Ovary (tissue), 7 donors: ENCODE measurements at regions not wholly inside any gene's neighbourhood (a gene's known extent, or its start where the extent isn't known, plus 50 kb on each side); places are given as distances from the start of the nearest gene placed in this dataset.

Source experiments
- DNase-seq, 5 donors: peaks; one replicate each; pipeline ENCODE4 v3.0.0-alpha.2; 2019 to 2020
- H3K27ac ChIP-seq, 2 donors: fragments of 200-600 bp; one replicate each; pipeline versions ENCODE4 v1.5.1 to v1.8.0; 2019 to 2022
- H3K27me3 ChIP-seq: fragments of 200-600 bp; one replicate; pipeline ENCODE4 v1.8.0; 2022
- H3K36me3 ChIP-seq: fragments of 200-600 bp; sonication (generic); one replicate; pipeline ENCODE4 v1.5.1; 2019
- H3K4me1 ChIP-seq: one replicate; pipeline ENCODE4 v1.8.1; 2013; ENCODE audit warnings: mild to moderate bottlenecking, moderate library complexity; ENCODE audit not compliant: insufficient read depth
- H3K4me3 ChIP-seq: fragments of 200-600 bp; sonication (generic); one replicate; pipeline ENCODE4 v1.5.1; 2017
- H3K9me3 ChIP-seq, 2 donors: fragments of 200-600 bp in 1 of 2; sonication (generic) in 1 of 2; one replicate each; pipeline versions ENCODE4 v1.5.1 to v1.8.1; 2013 to 2019; ENCODE audit warnings: mild to moderate bottlenecking in 1 of 2, moderate library complexity in 1 of 2
- CTCF ChIP-seq, 3 donors: fragments of 450-650 bp in 2 of 3; fragments of 200-600 bp in 1 of 3; IDR thresholded peaks; one replicate each; pipeline versions ENCODE4 v1.5.1 to v1.8.0; 2016 to 2022; ENCODE audit warnings: antibody characterized with exemption in 3 of 3, mild to moderate bottlenecking in 1 of 3
- EP300 ChIP-seq: sonication (generic); formaldehyde crosslinking; IDR thresholded peaks from one replicate; pipeline ENCODE4 v1.6.1; 2017; ENCODE audit warnings: antibody characterized with exemption
- POLR2A ChIP-seq: fragments of 450-650 bp; IDR thresholded peaks from one replicate; pipeline ENCODE4 v1.6.1; 2017; ENCODE audit warnings: antibody characterized with exemption, mild to moderate bottlenecking, moderate library complexity
- WGBS, 3 donors: extraction: QIAGEN DNeasy Blood & Tissue Kit in 1 of 3; methylation state at CpG; one replicate each; pipeline versions ENCODE4 v1.1.5 to v1.1.7; 2013 to 2017; 5-methylcytosine and 5-hydroxymethylcytosine counted together
- intact Hi-C, 4 donors: fragments of 100-400 bp; cut with DNase I; formaldehyde crosslinking; loops; one replicate each; pipeline versions ENCODE4 v1.11.0 to v1.15.1; 2022 to 2023
- donor health status: DM: no; HTN: no; CAD: no; lungs with moderate emphysema.
- donor health status: DM: no; HTN: no; CAD: no.
- donor health status: Bipolar disorder and iron deficiency.
- donor health status: DM: no; HTN: no; CAD: no.
- donor health status: DM: yes; HTN: yes; CAD: no.

DNA sequence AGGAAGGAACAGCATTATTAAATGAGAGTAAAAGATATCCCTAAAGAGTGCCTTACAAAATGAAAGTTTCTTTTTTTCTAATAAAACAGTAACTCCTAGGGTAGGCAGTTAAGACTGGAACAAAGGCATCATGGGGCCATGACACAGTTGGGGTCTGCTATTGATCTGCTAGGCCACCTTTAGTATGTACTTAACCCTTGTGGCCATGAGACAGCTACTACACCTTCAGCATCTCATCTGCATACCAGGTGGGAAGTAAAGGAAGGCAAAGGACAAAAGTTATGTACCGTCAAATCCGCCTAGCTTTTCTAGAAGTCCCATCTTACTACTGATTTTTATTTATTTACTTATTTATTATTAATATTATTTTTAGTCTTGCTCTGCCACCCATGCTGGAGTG is 93.8 kb upstream of the FHIT start:
- H3K27me3 ChIP-seq, result no peaks in the 10 kb centered on the region
- H3K27ac ChIP-seq, result no peak overlapping the region
- 97 to 99% (median 98%) methylated on average over 2 of the region's 2 CpGs for WGBS, 3 donors
- TF ChIP-seq POLR2A (no peak), CTCF (IDR thresholded peaks at IDR 0.05) (no peak), EP300 (no peak)
- no peaks in the 10 kb centered on the region for H3K9me3 ChIP-seq
- H3K36me3 ChIP-seq, result no peaks in the 10 kb centered on the region
- no peak for DNase-seq
- no peaks in the 10 kb centered on the region for H3K4me1 ChIP-seq
- no peak overlapping the region for H3K4me3 ChIP-seq
- intact Hi-C loops, result no loop called here

DNA sequence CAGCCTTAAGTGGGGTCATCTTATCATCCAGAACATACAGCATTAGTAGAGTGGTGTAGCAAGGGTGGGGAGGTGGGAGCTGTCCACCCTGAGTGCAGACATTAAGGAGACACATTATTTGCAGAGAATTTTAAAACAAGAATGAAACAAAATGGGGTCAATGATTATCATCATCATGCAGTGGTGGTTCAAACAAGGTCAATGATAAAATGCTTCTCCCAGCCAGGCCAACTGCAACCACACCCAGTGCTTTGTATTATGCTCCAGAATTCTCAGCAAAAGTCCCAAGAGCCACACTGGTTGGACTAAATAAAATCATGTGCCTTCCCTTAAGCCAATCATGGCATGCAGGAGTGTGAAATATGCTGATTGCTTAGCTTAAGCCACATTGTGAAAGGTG is 96.7 kb upstream of the FHIT start:
- TF ChIP-seq EP300, result no peak

DNA sequence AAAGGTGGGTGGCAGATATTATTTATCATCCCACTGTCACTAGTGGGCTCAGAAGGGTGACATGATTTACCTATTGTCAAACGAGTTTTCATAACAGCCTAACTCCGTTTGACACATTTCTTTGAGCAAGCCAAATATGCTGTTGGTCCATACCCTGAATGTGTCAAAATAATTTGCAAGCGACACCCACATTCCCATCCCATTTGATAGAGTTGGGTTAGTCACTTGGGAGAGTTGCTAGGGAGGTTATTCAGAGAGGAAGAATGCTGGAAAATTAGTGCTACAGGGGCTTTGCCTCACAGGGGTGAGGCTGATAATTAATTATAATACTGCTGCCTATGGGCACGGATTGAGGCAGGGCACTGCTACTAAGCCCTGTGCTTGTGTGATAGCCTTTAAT is 98.5 kb upstream of the FHIT start:
- Histone ChIP-seq H3K4me3 (no peak overlapping the region), H3K9me3 (no peaks in the 10 kb centered on the region), H3K36me3 (no peaks in the 10 kb centered on the region), H3K27ac (no peak overlapping the region), H3K27me3 (no peaks in the 10 kb centered on the region), H3K4me1 (no peaks in the 10 kb centered on the region)
- TF ChIP-seq CTCF (IDR thresholded peaks at IDR 0.05), result no peak
- TF ChIP-seq EP300, result no peak
- TF ChIP-seq POLR2A, result no peak
- intact Hi-C loops, result no loop called here
- WGBS, 3 donors, result 72 to 79% (median 75%) methylated on average over 4 of the region's 4 CpGs
- DNase-seq, result no peak

More for the DNA sequence above, 96.7 kb upstream of the FHIT start:
- Histone ChIP-seq H3K36me3 (no peaks in the 10 kb centered on the region), H3K27ac (no peak overlapping the region), H3K27me3 (no peaks in the 10 kb centered on the region), H3K4me1 (no peaks in the 10 kb centered on the region), H3K4me3 (no peak overlapping the region), H3K9me3 (no peaks in the 10 kb centered on the region)
- intact Hi-C loops, result no loop called here
- no peak for DNase-seq

DNA sequence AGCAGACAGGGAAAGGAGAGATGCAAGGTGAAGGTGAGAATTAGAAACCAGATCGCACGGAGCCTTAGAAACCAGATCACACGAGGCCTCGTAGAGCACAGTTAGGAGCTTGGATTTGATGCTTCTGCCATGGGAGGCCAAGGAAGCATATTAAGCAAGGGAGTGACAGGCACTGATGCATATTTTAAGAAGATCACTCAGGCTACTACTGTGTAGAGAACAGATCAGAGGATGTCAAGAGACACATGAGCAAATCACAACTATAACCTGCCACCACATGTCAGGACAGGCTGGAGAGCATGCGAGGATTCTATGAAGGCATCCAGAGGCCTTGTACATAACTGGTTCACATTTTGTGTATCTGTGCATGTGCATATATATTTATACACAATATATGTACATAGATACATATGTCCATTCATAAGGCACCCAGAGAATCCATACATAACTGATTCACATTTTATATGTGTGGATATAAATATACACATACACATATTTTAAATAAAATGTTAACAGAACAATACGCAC is 99.6 kb upstream of the FHIT start:
- DNase-seq, result no peak
- no peaks in the 10 kb centered on the region for H3K36me3 ChIP-seq

DNA sequence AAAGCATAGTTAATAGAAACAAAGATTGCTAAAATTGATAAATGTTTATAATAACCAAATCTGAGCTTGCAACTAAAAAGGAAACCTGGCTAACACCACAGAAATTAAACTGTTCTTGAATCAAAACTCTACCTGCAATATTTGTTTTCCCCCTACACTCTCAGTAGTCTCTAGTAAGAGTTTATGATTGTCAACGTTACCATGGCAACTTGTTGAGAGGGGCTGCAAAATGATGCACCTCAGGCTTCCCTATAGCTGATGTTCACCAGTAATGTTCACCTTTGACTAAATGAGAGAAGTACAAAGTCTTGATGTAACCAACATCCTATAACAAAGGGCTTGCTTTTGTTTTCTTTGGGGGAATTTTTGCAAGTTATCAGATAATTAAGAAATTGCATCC is 101.1 kb upstream of the FHIT start:
- Histone ChIP-seq H3K27me3 (no peaks in the 10 kb centered on the region), H3K9me3 (no peaks in the 10 kb centered on the region), H3K4me1 (no peaks in the 10 kb centered on the region), H3K27ac (no peak overlapping the region), H3K4me3 (no peak overlapping the region), H3K36me3 (no peaks in the 10 kb centered on the region)
- WGBS, 3 donors, result 81 to 90% (median 83%) methylated on average over 1 of the region's 1 CpG
- TF ChIP-seq CTCF (IDR thresholded peaks at IDR 0.05), result no peak
- TF ChIP-seq EP300, result no peak
- no peak for TF ChIP-seq POLR2A
- intact Hi-C loops, result no loop called here
- no peak for DNase-seq

More for the DNA sequence above, 99.6 kb upstream of the FHIT start:
- H3K9me3 ChIP-seq, result no peaks in the 10 kb centered on the region
- TF ChIP-seq POLR2A (no peak), CTCF (IDR thresholded peaks at IDR 0.05) (no peak), EP300 (no peak)
- intact Hi-C loops, result no loop called here
- no peak overlapping the region for H3K27ac ChIP-seq
- no peaks in the 10 kb centered on the region for H3K27me3 ChIP-seq
- no peaks in the 10 kb centered on the region for H3K4me1 ChIP-seq
- 94 to 98% (median 96%) methylated on average over 6 of the region's 6 CpGs for WGBS, 3 donors
- no peak overlapping the region for H3K4me3 ChIP-seq
